PC-9 (cell line): ENCODE measurements at regions not wholly inside any gene's neighbourhood (a gene's known extent, or its start where the extent isn't known, plus 50 kb on each side); places are given as distances from the start of the nearest gene placed in this dataset.

Experiments used
- EZH2 ChIP-seq: fragments of 200-600 bp; sonication (generic); IDR thresholded peaks from 2 replicates; pipeline ENCODE4 v1.8.0; 2017; ENCODE audit warnings: antibody characterized with exemption, low read depth
- TF ChIP-seq, protein P1 (sequence below): fragments of 200-600 bp; sonication (generic); conservative IDR thresholded peaks from 2 replicates; pipeline ENCODE4 v1.6.1; 2017; ENCODE audit warnings: mixed run types, antibody characterized with exemption, mild to moderate bottlenecking, moderate library complexity

- no peak for TF ChIP-seq EZH2
- TF ChIP-seq, protein P1, sequence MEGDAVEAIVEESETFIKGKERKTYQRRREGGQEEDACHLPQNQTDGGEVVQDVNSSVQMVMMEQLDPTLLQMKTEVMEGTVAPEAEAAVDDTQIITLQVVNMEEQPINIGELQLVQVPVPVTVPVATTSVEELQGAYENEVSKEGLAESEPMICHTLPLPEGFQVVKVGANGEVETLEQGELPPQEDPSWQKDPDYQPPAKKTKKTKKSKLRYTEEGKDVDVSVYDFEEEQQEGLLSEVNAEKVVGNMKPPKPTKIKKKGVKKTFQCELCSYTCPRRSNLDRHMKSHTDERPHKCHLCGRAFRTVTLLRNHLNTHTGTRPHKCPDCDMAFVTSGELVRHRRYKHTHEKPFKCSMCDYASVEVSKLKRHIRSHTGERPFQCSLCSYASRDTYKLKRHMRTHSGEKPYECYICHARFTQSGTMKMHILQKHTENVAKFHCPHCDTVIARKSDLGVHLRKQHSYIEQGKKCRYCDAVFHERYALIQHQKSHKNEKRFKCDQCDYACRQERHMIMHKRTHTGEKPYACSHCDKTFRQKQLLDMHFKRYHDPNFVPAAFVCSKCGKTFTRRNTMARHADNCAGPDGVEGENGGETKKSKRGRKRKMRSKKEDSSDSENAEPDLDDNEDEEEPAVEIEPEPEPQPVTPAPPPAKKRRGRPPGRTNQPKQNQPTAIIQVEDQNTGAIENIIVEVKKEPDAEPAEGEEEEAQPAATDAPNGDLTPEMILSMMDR: no peak
These were observed 472.0 kb upstream of the WWC1 start for GRCh38 chr5:167819406-167819805.
